22Rv1 (cell line): ENCODE measurements at regions not wholly inside any gene's neighbourhood (a gene's known extent, or its start where the extent isn't known, plus 50 kb on each side); places are given as distances from the start of the nearest gene placed in this dataset.
A peak's percentile ranks its signal among the peaks of the same experiment; 100 is the strongest.

Source experiments
- H3K27ac ChIP-seq: fragments of 450-650 bp; 2 replicates; pipeline ENCODE4 v1.5.1; 2017
- ZFX ChIP-seq: fragments of 450-650 bp; IDR thresholded peaks from 2 replicates; pipeline ENCODE4 v1.6.1; 2017; ENCODE audit warnings: antibody characterized with exemption, borderline replicate concordance
- TF ChIP-seq, protein P1 (sequence below): fragments of 450-650 bp; IDR thresholded peaks from 2 replicates; pipeline ENCODE4 v1.5.1; 2017; ENCODE audit warnings: mild to moderate bottlenecking

DNA sequence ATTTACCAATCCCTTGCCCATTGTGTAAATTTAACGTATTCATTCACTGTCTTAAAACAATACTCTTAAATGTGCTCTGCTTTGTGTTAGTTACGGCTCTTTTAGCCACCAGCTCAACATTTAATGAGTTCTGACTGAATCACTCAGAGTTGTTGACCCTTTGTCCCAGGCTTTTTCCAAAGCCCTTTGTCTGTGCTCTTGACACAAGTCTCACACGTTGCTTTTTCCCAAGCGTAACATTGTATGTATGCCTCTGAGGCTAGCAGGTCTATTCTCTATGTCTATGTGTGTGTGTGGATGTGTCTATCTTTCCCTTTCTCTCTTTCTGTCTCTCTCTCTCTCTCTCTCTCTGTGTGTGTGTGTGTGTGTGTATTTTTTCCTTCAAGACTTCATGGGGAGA is 435.4 kb upstream of the GOLIM4 start:
- no peak overlapping the region for H3K27ac ChIP-seq
- TF ChIP-seq, protein P1, sequence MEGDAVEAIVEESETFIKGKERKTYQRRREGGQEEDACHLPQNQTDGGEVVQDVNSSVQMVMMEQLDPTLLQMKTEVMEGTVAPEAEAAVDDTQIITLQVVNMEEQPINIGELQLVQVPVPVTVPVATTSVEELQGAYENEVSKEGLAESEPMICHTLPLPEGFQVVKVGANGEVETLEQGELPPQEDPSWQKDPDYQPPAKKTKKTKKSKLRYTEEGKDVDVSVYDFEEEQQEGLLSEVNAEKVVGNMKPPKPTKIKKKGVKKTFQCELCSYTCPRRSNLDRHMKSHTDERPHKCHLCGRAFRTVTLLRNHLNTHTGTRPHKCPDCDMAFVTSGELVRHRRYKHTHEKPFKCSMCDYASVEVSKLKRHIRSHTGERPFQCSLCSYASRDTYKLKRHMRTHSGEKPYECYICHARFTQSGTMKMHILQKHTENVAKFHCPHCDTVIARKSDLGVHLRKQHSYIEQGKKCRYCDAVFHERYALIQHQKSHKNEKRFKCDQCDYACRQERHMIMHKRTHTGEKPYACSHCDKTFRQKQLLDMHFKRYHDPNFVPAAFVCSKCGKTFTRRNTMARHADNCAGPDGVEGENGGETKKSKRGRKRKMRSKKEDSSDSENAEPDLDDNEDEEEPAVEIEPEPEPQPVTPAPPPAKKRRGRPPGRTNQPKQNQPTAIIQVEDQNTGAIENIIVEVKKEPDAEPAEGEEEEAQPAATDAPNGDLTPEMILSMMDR = no peak
- TF ChIP-seq ZFX = no peak

DNA sequence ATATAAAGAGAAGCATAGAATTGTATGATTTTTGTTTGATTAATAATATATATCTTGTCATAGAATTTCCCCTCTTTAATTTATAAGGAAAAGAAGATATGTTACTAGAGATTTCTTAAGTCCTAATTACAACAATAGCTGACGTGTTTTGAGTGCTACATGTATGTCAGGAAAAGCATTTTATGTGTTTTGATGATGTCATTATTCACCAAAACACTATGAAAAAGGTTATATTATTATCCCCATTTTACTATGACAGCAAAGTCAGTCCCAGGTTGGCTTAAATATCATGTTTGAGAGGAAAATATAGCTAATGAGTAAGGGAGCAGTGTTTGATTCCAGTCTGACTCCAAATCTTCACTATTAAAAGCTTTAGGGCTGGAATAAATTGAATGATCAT is 428.4 kb upstream of the GOLIM4 start:
- H3K27ac ChIP-seq = no peak overlapping the region

DNA sequence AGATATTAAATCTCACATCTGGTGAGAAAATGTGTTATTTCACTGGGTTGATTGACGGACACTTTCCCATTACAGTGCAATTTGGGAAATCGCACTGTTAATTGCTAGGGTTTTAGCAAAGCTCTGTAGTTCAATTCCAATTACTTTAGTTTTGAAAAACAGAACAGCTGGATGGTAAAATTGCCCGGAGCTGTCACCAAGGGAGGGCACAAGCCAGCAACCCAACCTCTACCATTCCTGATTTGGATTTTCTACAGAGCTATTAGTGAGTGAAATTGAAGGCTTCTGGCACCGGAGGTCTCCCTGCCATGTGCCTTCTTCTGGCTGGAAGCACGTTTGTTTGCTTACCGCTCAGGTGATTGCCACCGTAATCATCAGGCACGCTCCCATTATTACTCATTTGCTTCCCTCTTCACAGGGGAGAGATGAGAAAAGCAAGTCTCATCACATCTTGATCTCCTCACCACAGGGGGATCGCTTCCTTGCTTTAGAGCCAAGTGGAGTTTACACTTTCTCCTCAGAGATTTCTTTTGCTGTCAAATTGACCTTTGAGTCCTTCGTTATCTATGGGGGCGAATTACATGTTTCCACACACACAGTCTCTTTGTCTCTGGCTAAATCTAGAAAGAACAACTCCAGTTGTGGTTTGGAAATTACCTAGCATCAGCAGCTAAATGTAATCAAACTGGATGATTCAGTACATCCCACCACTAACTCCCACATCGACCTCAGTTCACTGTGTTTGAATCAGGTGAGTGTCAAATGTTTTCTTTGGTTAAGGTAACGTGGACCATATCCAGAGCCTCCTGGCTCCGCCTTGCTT is 421.7 kb upstream of the GOLIM4 start:
- TF ChIP-seq, protein P1 = no peak
- no peak for TF ChIP-seq ZFX
- H3K27ac ChIP-seq = no peak overlapping the region

More for the DNA sequence above, 428.4 kb upstream of the GOLIM4 start:
- TF ChIP-seq, protein P1 = no peak
- no peak for TF ChIP-seq ZFX

DNA sequence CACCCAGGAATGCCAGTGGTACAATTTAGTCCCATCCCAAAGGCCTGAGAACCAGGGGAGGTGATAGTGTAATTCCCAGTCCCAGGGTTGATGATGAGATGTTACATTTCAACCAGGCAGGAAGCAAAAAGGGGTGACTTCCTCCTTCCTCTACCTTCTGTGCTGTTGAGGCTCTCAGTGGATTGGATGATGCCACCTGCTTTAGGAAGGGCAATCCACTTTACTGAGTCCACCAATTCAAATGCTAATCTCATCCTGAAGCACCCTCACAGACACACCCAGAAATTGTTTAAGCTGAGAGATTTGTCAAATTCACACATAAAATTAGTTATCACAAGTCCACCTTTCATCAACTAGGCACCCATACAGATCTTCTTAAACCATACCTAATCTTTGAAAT is 418.5 kb upstream of the GOLIM4 start:
- no peak overlapping the region for H3K27ac ChIP-seq
- no peak for TF ChIP-seq ZFX
- TF ChIP-seq, protein P1 = no peak

DNA sequence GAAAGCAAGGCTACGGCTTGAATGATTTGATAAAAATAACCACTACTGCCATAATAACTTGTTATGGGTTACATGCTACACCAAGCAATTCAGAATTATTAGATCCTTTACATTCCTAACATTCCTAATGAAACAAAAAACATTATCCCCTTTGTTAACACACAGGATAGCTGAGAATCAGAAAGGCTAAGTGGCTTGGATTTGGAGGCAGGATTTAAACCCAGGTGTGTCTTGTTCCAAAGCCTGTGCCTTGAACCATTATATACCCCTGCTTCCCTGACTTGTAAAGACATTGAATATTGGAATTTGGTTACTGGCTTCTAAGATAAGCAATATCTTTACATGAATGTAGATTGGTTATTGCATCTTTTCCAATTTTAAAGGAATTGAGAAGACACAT is 417.1 kb upstream of the GOLIM4 start:
- TF ChIP-seq, protein P1 = no peak
- no peak for TF ChIP-seq ZFX
- H3K27ac ChIP-seq = no peak overlapping the region

DNA sequence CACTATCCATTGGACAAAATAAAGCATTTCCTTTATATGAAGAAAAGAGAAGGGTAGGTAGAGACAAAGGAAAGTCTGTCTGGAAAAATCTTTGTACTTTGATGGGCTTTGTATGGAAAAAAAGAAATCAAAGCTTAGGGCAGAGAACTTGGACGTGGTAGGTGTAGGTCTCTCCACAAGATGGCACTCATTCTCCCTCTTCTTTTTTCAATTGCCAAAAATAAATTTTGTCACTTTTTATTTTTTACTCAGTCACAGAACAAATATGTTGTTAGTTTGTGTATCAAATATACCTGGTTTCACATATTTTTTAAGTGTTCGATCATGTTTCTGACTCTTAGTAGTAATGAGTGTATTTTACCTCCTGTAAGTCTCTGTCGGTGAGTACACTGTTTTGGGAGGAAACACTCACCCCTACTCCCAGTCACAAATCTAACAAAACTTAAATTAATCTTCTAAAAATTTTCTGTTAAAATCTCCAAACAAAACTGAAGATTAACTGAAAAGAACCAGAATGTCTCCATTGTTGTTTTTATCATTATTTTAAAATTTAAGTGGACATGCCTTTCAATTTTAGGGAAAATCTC is 415.8 kb upstream of the GOLIM4 start:
- H3K27ac ChIP-seq = no peak overlapping the region

More for the DNA sequence above, 415.8 kb upstream of the GOLIM4 start:
- TF ChIP-seq, protein P1 = peak; percentile 75
- TF ChIP-seq ZFX = no peak
